Ammon's horn (tissue), 1 donor: ENCODE measurements at regions not wholly inside any gene's neighbourhood (a gene's known extent, or its start where the extent isn't known, plus 50 kb on each side); places are given as distances from the start of the nearest gene placed in this dataset.
"Not testable (repeated sequence)": the region's sequence is repeated elsewhere in the genome, so short reads cannot be mapped to it uniquely, and the experiment has no call there.

ENCODE experiments used
- DNase-seq: peaks from one replicate; pipeline ENCODE4 v3.0.0-alpha.2; 2016; ENCODE audit warnings: low spot score

DNA sequence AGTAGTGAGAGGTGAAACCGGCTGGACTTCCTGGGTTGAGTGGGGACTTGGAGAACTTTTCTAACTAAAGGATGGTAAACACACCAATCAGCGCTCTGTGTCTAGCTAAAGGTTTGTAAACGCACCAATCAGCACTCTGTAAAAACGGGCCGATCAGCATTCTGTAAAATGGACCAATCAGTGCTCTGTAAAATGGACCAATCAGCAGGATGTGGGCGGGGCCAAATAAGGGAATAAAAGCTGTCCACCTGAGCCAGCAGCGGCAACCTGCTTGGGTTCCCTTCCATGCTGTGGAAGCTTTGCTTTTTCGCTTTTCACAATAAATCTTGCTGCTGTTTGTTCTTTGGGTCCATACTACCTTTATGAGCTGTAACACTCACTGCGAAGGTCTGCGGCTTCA, 621.2 kb downstream of the JRKL start:
- DNase-seq, result not testable (repeated sequence)

DNA sequence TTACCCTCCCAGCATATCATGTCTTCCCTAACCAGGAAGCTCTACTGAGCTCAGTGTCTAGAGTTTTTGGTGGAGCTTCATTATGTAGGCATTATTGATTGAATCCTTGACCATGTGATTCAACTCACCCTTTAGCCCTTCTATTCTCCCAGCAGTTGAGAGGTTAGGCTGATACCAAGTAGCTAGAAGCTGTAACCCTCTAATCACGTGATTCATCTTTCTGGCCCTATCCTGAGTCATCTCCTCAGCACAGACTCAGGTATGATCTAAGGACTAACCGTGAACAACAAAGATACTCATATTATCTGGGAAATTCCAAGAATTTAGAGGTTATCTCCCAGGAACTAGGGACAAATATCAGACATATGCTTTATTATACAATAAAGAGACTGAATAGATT, 625.5 kb downstream of the JRKL start:
- no peak for DNase-seq

DNA sequence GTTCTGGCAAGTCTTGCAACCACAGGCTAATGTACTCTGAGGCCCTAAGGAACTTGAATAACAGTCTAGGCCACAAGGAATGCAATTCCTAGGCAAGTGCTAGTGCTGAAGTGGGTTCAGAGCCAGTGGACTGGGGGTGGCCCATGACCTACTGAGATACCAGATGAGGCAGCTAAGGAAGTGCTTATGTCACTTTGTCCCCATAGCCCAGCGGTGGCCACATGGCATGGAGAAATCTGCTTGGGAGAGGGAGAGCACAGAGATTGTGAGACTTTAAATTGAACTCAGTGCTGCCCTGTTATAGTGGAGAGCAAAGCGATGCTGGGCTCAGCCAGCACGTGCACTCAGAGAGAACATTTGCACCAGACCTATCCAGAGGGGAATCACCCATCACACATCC, 629.5 kb downstream of the JRKL start:
- DNase-seq, result no peak

GRCh38 chr11:97019754-97020153, 629.9 kb downstream of the JRKL start:
- no peak for DNase-seq

DNA sequence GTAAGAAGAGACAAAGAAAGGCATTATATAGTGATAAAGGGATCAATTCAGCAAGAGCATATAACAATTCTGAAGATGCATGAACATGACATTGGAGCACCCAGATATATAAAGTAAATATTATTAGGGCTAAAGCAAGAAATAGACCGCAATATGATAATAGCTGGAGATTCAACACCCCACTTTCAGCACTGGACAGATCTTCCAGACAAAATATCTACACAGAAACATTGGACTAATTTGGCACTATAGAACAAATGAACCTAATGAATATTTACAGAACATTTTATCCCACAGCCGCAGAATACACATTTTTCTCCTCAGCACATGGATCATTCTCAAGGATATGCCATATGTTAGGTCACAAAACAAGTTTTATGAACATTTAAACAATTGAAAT, 633.1 kb downstream of the JRKL start:
- no peak for DNase-seq

GRCh38 chr11:97028836-97029406, 639.1 kb downstream of the JRKL start:
- DNase-seq, result no peak

GRCh38 chr11:97033178-97033577, 643.4 kb downstream of the JRKL start:
- no peak for DNase-seq

GRCh38 chr11:97048481-97048880, 658.7 kb downstream of the JRKL start:
- DNase-seq, result no peak

DNA sequence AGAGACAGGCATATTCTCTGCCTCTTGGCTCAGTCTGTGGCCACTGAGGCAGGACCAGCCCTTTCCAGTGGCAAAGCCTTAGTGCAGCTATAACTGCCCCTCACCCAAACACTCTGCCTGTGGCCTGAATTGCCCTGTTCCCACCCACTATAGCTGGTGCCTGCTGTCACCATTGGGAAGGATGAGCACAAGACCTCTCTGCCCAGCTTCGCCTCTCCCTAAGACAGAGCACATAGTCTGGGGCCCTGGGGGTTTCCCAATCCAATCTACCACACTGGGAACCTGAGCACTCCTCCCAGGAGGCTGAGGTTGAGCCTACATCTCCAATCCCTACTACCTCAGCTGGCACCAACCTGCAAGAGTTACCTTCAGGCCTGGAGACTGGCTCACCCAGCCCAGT, 670.4 kb downstream of the JRKL start:
- no peak for DNase-seq

DNA sequence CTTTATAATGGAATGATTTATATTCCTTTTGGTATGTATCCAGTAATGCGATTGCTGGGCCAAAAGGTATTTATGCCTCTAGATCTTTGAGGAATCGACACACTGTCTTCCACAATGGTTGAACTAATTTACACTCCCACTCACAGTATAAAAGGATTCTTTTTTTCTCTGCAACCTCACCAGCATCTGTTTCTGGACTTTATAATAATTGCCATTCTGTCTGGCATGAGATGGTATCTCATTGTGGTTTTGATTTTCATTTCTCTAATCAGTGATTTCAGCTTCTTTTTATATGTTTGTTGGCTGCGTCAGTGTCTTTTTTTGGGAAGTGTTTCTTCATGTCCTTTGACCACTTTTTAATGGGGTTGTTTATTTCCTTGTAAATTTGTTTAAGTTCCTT, 679.3 kb downstream of the JRKL start:
- no peak for DNase-seq

DNA sequence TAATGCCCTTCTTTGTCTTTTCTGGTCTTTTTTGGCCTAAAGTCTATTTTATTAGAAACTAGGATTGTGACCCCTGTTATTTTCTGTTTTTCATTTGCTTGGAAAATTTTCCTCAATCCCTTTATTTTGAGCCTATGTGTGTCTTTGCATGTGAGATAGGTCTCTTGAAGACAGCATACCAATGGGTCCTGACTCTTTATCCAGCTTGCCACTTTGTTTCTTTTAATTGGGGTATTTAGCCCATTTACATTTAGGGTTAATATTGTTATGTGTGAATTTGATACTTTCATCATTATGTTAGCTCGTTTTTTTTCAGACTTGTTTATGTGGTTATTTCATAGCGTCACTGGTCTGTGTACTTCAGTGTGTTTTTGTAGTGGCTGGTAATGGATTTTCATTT, 682.6 kb downstream of the JRKL start:
- DNase-seq, result no peak

DNA sequence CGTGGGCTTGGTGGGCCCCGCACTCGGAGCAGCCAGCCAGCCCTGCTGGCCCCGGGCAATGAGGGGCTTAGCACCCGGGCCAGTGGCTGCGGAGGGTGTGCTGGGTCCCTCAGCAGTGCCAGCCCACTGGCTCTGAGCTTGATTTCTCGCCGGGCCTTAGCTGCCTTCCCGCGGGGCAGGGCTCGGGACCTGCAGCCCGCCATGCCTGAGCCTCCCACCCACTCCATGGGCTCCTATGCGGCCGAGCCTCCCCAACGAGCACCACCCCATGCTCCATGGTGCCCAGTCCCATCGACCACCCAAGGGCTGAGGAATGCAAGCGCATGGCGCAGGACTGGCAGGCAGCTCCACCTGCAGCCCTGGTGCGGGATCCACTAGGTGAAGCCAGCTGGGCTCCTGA, 686.9 kb downstream of the JRKL start:
- not testable (repeated sequence) for DNase-seq

- DNase-seq, result no peak
Measured at GRCh38 chr11:97078443-97078842, 688.6 kb downstream of the JRKL start.

DNA sequence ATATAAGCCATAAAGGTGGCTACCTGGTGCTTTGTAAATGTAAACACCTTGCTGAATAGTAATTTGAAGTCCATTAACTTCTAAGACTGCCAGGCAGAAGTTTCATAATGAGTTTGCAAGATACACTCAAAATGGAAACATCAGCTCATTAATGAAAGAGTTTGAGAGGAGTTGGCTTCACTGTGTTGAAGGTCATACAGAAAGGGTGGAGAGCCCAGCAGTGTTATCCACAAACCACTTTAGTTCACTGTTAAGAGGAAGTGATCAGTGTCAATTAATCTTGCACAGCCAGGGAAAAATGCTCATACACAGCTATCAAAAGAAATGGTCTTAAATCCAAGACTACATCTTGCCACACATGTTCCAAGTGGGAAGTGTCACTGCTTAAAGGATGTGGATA, 689.4 kb downstream of the JRKL start:
- DNase-seq, result no peak

- DNase-seq, result no peak
Measured at GRCh38 chr11:97087419-97087818, 697.6 kb downstream of the JRKL start.

GRCh38 chr11:97092823-97093222, 703.0 kb downstream of the JRKL start:
- no peak for DNase-seq

DNA sequence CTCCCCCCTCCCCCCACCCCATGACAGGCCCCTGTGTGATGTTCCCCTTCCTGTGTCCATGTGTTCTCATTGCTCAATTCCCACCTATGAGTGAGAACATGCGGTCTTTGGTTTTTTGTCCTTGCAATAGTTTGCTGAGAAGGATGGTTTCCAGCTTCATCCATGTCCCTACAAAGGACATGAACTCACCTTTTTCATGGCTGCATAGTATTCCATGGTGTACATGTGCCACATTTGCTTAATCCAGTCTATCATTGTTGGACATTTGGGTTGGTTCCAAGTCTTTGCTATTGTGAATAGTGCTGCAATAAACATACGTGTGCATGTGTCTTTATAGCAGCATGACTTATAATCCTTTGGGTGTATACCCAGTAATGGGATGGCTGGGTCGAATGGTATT, 712.4 kb downstream of the JRKL start:
- not testable (repeated sequence) for DNase-seq

- no peak for DNase-seq
Measured at GRCh38 chr11:97107604-97108003, 717.8 kb downstream of the JRKL start.

DNA sequence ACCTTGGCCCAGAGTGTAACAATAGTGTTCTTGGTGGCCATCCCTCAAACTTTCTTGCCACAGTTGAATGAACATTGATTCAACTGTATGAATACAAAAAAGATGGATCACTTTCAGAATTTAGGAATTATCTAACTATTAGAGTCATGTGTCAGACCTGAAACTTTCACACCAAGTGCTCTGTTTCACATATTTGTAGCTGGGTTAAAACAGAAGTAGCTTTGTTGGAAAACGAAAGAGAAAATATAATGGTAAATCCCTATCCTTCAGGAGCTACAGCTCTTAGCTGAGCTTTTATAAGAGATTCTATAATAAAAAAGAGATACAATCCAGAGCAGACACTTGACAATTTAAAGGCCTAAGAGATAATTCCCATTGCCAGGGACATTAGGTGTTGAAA, 719.3 kb downstream of the JRKL start:
- no peak for DNase-seq

DNA sequence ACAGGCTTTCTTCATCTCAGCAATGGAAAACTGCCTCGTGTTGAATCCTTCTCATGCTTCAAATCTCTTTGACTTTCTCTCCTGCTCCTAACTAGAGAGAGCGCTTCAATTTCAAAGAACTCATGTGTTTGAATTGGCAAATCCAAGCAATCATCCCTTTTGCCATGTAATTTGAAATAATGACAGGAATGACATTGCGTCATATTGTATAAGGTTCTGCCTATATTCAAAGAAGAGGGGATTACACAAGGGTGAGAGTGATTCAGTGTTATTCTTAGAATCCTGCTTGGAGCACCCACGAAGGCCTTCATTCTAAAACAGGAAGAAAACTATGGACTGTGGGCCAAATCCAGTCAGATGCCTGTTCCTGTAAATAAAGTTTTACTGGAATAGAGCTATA, 720.6 kb downstream of the JRKL start:
- no peak for DNase-seq

- DNase-seq, result no peak
Measured at GRCh38 chr11:97111559-97111958, 721.7 kb downstream of the JRKL start.

DNA sequence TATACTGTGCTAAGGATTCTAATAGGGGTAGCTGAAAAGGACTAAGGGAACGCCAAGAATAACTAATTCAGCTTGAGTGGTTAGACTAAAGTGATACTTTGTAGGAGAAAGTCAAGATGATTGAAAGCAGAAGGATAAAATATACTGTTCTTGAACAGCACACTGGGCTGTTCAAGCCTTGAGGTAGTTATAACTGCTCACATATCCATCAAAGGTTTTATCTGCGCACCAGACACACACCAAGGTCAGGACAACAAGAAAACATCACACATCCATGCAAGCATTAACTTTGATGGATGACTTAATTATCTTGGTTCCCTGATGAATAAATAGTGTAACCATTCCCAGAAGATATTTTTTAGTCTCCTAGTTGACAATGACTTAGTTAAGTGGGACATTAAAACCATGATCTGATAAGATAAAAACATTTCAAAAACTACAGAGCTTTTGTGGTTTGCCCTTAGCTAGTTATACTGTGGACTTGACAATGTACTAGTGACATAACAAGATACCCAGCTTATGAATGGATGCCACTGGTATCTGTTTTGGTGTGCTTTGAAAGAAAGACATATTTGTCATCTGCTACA, 728.9 kb downstream of the JRKL start:
- DNase-seq, result no peak

DNA sequence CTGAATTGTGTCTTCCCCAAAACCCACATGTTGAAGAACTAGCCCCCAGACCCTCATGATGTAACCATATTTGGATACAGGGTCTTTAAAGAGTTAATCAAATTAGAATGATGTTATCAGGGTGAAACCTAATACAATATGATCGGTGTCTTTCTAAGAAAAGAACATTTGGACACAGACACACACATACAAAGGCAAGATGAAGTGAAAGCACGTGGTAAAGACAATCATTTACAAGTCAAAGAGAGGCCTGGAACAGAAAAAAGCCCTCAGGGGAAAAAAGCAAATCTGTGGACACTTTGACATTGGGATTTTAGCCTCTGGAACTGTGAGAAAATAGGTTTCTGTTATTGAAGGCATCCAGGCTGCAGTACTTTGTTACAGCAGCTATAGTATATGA, 733.4 kb downstream of the JRKL start:
- no peak for DNase-seq

DNA sequence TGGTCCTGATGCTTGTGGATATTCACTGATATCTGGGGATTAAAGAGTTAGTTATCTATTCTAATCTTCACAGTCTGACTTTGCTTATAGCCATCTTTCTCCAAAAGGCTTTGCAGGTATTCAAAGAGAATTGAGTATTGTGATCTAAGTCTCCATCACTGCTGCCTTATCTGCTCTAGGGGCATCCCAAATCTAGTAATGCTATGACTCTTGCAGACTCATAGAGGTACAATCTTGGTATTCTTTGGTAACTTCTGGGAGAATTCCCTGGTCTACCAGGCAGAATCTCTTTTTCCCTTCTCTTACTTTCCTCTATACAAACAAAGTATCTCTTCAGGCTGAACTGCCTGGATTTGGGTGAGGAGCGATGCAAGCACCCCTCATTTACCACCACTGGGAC, 746.3 kb downstream of the JRKL start:
- no peak for DNase-seq
